ENCODE measurements at regions not wholly inside any gene's neighbourhood (a gene's known extent, or its start where the extent isn't known, plus 50 kb on each side); places are given as distances from the start of the nearest gene placed in this dataset.

- DNase-seq, result no peak
Measured at GRCh38 chr4:128524311-128524710, 236.7 kb upstream of the PGRMC2 start.

- DNase-seq, result no peak
Measured at GRCh38 chr4:128521648-128522111, 234.1 kb upstream of the PGRMC2 start.

GRCh38 chr4:128521156-128521555, 233.5 kb upstream of the PGRMC2 start:
- no peak for DNase-seq

- no peak for DNase-seq
Measured at GRCh38 chr4:128519163-128519830, 231.7 kb upstream of the PGRMC2 start.

GRCh38 chr4:128517739-128518510, 230.3 kb upstream of the PGRMC2 start:
- DNase-seq, result no peak

GRCh38 chr4:128517096-128517738, 229.6 kb upstream of the PGRMC2 start:
- DNase-seq, result peak in 1 of 2 experiments; percentile 43

GRCh38 chr4:128516301-128516969, 228.8 kb upstream of the PGRMC2 start:
- DNase-seq, result peak; percentile 44 to 78

GRCh38 chr4:128513664-128514484, 226.3 kb upstream of the PGRMC2 start:
- DNase-seq, result no peak

GRCh38 chr4:128512767-128513322, 225.2 kb upstream of the PGRMC2 start:
- no peak for DNase-seq

GRCh38 chr4:128512161-128512560, 224.5 kb upstream of the PGRMC2 start:
- DNase-seq, result no peak

GRCh38 chr4:128510850-128511249, 223.2 kb upstream of the PGRMC2 start:
- DNase-seq, result no peak

- DNase-seq, result no peak
Measured at GRCh38 chr4:128502818-128503527, 215.4 kb upstream of the PGRMC2 start.

- DNase-seq, result no peak
Measured at GRCh38 chr4:128501239-128501638, 213.6 kb upstream of the PGRMC2 start.

GRCh38 chr4:128488055-128488705, 200.6 kb upstream of the PGRMC2 start:
- no peak for DNase-seq

GRCh38 chr4:128484896-128485295, 197.3 kb upstream of the PGRMC2 start:
- no peak for DNase-seq

GRCh38 chr4:128483816-128484215, 196.2 kb upstream of the PGRMC2 start:
- DNase-seq, result no peak

- no peak for DNase-seq
Measured at GRCh38 chr4:128483041-128483440, 195.4 kb upstream of the PGRMC2 start.

GRCh38 chr4:128481752-128482480, 194.3 kb upstream of the PGRMC2 start:
- no peak for DNase-seq

GRCh38 chr4:128480945-128481344, 193.3 kb upstream of the PGRMC2 start:
- DNase-seq, result no peak

GRCh38 chr4:128477540-128477939, 189.9 kb upstream of the PGRMC2 start:
- DNase-seq, result peak; percentile 29 to 70

Data from NCI-H524 (cell line).